ENCODE measurements at regions not wholly inside any gene's neighbourhood (a gene's known extent, or its start where the extent isn't known, plus 50 kb on each side); places are given as distances from the start of the nearest gene placed in this dataset.

DNA sequence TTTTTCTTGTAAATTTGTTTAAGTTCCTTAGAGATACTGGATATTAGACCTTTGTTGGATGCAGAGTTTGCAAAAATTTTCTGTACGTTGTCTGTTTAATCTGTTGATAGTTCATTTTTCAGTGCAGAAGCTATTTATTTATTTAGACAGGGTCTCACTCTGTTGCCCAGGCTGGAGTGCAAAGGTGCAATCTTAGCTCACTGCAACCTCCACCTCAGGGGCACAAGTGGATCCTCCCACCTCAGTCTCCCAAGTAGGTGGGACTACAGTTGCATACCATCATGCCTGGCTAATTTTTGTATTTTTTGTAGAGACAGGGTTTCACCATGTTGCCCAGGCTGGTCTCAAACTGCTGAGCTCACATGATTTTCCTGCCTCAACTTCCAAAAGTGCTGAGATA is 568.2 kb upstream of the REG3G start:
- TF ChIP-seq, protein P1, sequence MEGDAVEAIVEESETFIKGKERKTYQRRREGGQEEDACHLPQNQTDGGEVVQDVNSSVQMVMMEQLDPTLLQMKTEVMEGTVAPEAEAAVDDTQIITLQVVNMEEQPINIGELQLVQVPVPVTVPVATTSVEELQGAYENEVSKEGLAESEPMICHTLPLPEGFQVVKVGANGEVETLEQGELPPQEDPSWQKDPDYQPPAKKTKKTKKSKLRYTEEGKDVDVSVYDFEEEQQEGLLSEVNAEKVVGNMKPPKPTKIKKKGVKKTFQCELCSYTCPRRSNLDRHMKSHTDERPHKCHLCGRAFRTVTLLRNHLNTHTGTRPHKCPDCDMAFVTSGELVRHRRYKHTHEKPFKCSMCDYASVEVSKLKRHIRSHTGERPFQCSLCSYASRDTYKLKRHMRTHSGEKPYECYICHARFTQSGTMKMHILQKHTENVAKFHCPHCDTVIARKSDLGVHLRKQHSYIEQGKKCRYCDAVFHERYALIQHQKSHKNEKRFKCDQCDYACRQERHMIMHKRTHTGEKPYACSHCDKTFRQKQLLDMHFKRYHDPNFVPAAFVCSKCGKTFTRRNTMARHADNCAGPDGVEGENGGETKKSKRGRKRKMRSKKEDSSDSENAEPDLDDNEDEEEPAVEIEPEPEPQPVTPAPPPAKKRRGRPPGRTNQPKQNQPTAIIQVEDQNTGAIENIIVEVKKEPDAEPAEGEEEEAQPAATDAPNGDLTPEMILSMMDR (IDR thresholded peaks at IDR 0.05; ENCODE audit: low read depth, low read length, missing control alignments): no peak
- DNase-seq (ENCODE audit: extremely low read depth, low read depth): no peak
- no peak overlapping the region for H3K4me3 ChIP-seq (replicated peaks; ENCODE audit: low read depth, low read length)

DNA sequence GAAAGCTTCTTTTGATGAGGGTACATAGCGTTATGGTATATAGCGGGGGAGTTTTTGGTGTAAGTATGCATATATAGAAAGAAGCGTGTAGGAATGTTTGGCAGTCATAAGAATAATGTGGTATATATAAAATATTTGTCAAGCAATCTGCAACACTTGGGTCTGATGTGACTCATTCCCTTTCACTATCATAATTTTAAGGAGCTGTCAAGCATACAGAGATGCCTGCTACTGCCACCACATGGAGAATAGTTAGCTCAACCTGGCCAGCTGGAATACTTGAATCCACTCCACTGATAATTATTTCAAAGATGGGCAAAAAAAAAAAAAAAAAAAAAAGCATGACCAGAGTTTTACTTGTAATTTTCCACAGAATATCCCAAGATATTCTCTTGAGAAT is 559.8 kb upstream of the REG3G start:
- DNase-seq (ENCODE audit: extremely low read depth, low read depth): no peak
- TF ChIP-seq, protein P1 (IDR thresholded peaks at IDR 0.05; ENCODE audit: low read depth, low read length, missing control alignments): no peak
- no peak overlapping the region for H3K4me3 ChIP-seq (replicated peaks; ENCODE audit: low read depth, low read length)

DNA sequence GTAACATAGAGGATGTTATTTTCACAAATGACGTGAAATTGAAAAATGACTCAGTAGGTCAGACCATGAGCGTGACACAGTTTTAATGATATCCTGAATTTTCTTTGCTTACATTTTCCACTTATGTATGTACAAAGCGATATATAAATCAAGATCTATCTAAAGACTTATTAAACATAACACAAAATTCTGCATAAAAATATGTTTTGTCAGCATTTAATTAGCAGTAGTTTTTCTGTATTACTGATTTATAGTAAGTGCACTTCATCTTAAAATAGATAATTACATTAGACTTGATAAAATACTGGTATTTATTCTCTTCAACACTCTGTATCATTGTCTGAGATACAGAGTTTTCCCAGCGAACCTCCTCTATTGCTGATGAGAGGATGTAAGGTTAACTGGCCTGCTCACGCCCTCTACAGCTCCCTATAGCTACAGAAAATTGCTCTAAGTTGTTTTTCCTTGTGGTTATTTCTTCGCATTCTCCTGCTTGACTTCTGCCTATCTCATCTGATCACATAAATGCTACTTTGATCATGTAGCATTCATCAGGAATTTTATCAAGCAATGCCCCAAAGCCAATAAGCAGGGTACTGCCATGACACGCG is 548.8 kb upstream of the REG3G start:
- DNase-seq (ENCODE audit: extremely low read depth, low read depth): no peak
- TF ChIP-seq, protein P1 (IDR thresholded peaks at IDR 0.05; ENCODE audit: low read depth, low read length, missing control alignments): no peak
- no peak overlapping the region for H3K4me3 ChIP-seq (replicated peaks; ENCODE audit: low read depth, low read length)

DNA sequence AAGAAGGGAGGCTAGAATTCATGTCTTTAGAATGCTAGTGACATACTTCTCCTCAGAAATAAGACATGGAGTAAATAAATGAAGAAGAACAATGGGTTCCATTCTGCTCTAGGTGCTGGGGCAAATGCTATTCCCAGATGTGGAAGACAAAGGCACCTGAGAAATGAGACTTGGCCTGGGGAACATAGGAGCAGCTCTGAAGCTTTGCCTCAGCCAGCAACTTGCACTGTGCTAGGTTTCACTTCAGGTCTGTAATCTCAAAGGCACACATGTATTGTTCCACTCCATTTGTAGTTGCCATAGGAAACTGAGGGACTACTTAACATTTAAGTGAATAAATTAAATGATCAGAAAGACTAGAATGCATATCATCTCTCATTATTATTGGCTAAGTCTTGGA is 538.9 kb upstream of the REG3G start:
- H3K4me3 ChIP-seq (replicated peaks; ENCODE audit: low read depth, low read length): no peak overlapping the region
- no peak for DNase-seq (ENCODE audit: extremely low read depth, low read depth)
- TF ChIP-seq, protein P1 (IDR thresholded peaks at IDR 0.05; ENCODE audit: low read depth, low read length, missing control alignments): no peak

DNA sequence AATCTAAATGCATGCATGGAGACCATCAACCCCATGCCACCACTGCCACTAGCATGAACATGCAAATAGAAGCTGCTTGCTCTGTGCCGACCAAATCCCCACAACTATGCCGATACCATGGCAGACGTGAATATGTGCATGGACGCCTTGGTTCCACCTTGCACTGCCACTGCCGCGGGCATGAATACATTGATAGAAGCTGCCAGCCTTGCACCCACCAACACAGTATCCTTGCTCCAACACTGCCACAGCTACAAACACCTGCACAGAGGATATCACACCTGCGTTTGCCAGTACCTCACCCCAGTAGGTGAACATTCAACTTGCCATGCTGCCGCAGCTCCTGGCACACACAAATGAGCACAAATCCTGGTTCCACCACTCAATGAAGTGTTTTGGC is 527.4 kb upstream of the REG3G start:
- TF ChIP-seq, protein P1 (IDR thresholded peaks at IDR 0.05; ENCODE audit: low read depth, low read length, missing control alignments): no peak
- no peak for DNase-seq (ENCODE audit: extremely low read depth, low read depth)
- H3K4me3 ChIP-seq (replicated peaks; ENCODE audit: low read depth, low read length): no peak overlapping the region

DNA sequence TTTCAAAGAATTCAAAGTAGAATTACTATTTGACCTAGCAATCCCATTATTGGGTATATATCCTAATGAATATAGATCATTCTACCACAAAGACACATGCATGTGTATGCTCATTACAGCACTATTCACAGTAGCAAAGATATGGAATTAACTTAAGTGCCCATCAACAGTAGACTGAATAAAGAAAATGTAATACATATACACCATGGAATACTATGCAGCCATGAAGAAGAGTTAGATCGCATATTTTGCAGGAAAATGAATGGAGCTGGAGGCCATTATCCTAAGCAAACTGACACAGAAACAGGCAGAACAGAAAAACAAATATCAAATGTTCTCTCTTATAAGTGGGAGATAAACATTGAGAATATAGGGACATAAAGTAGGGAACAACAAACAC is 519.2 kb upstream of the REG3G start:
- H3K4me3 ChIP-seq (replicated peaks; ENCODE audit: low read depth, low read length): no peak overlapping the region
- DNase-seq (ENCODE audit: extremely low read depth, low read depth): no peak
- TF ChIP-seq, protein P1 (IDR thresholded peaks at IDR 0.05; ENCODE audit: low read depth, low read length, missing control alignments): no peak

DNA sequence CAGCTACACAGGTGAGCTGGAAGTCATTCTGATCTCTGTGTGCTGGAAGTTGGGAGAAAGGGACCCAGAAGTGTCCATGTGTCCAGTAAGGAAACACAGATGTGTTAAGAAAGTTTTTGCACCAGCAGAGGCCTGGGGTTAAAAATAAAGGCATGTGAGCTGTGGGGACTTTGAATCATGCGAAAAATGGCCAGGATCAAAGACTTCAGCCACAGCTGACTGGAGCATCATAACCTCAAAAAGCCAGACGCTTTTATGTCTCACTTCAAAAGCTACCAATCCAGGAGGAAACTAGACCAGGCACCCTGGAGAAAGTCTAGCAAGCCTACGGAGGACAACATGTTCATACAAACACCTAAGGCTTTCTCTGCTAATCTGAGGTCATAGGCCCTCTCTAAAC is 503.6 kb upstream of the REG3G start:
- no peak for DNase-seq (ENCODE audit: extremely low read depth, low read depth)
- TF ChIP-seq, protein P1 (IDR thresholded peaks at IDR 0.05; ENCODE audit: low read depth, low read length, missing control alignments): no peak
- no peak overlapping the region for H3K4me3 ChIP-seq (replicated peaks; ENCODE audit: low read depth, low read length)

Data from HFF-Myc (cell line).